ENCODE measurements at regions not wholly inside any gene's neighbourhood (a gene's known extent, or its start where the extent isn't known, plus 50 kb on each side); places are given as distances from the start of the nearest gene placed in this dataset.

GRCh38 chr4:53777244-53777984, 186.1 kb upstream of the LNX1 start (continued):
- TF ChIP-seq ZBTB1 (tag by site-specific recombination; IDR thresholded peaks at IDR 0.05) = no peak
- no peak for TF ChIP-seq SALL2 (tag by site-specific recombination; IDR thresholded peaks at IDR 0.05; ENCODE audit: borderline replicate concordance)

GRCh38 chr4:53776141-53776540, 184.9 kb upstream of the LNX1 start:
- TF ChIP-seq SALL2 (tag by site-specific recombination; IDR thresholded peaks at IDR 0.05; ENCODE audit: borderline replicate concordance) (no peak), SP7 (tag by site-specific recombination; IDR thresholded peaks at IDR 0.05) (no peak), ZNF426 (tag by site-specific recombination; IDR thresholded peaks at IDR 0.05) (no peak), ZNF416 (tag by site-specific recombination; IDR thresholded peaks at IDR 0.05) (no peak), ZNF394 (tag by site-specific recombination; IDR thresholded peaks at IDR 0.05; ENCODE audit: borderline replicate concordance) (no peak), HIC1 (tag by site-specific recombination; IDR thresholded peaks at IDR 0.05) (no peak), ZEB2 (tag by site-specific recombination; IDR thresholded peaks at IDR 0.05) (no peak), ZNF23 (tag by site-specific recombination; IDR thresholded peaks at IDR 0.05; ENCODE audit: borderline replicate concordance) (no peak), ZNF184 (tag by site-specific recombination; IDR thresholded peaks at IDR 0.05) (no peak), ZNF449 (tag by site-specific recombination; IDR thresholded peaks at IDR 0.05) (no peak), ZNF530 (tag by site-specific recombination; IDR thresholded peaks at IDR 0.05; ENCODE audit: low read depth) (no peak), ZNF121 (tag by site-specific recombination; IDR thresholded peaks at IDR 0.05) (no peak), ZNF518A (tag by site-specific recombination; conservative IDR thresholded peaks at IDR 0.05; ENCODE audit: low read depth) (no peak), ZNF24 (tag by site-specific recombination; IDR thresholded peaks at IDR 0.05) (no peak)
- no peak overlapping the region for H3K4me3 ChIP-seq (ENCODE audit: low read depth, low read length)
- H3K4me1 ChIP-seq (ENCODE audit: control insufficient read depth, insufficient read depth, low read length) = no peaks in the 10 kb centered on the region
- H3K9me3 ChIP-seq (ENCODE audit: control insufficient read depth, insufficient read depth, low read depth, low read length) = no peaks in the 10 kb centered on the region
- H3K27ac ChIP-seq (ENCODE audit: extremely low read depth, low read depth, low read length) = no peak overlapping the region
- CTCF ChIA-PET = no interaction called here
- no peaks in the 10 kb centered on the region for H3K36me3 ChIP-seq (ENCODE audit: control insufficient read depth in 2 of 2, insufficient read depth in 1 of 2, low read length in 2 of 2)
- POLR2A ChIA-PET = no interaction called here
